ENCODE measurements at regions not wholly inside any gene's neighbourhood (a gene's known extent, or its start where the extent isn't known, plus 50 kb on each side); places are given as distances from the start of the nearest gene placed in this dataset.

DNA sequence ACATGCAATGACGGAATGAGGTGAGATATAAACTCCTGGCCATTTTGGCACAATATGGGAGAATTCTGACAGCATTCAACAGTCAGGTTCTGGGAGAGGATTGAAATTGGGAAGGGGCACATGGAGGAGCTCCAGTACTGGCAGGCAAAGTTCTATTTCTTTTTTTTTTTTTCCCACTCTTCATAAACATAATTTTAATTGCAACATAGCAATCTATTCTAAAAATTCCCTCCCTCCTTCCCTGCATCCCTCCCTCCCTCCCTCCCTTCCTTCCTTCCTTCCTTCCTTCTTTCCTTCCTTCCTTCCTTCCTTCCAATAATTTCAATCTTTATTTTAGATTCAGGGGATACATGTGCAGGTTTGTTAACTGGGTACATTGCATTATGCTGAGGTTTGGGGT is 93.2 kb downstream of the PTCSC3 start:
- DNase-seq (ENCODE audit: low read depth in 2 of 3, low spot score in 2 of 3), result no peak

DNA sequence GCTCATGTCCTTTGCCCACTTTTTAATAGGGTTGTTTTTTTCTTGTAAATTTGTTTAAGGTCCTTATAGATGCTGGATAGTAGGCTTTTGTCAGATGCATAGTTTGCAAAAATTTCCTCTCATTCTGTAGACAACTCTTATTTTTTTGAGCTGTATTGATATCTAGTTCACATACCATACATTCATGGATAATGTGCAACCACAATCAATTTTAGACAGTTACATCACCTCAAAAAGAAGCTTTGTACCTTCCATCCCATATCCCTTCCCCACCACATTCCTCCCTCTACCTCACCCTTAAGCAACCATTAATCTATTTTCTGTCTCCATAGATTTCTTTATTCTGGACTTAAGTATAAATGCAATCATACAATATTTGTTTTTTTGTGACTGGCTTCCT is 98.4 kb downstream of the PTCSC3 start:
- no peak for DNase-seq (ENCODE audit: low read depth in 2 of 3, low spot score in 2 of 3)

DNA sequence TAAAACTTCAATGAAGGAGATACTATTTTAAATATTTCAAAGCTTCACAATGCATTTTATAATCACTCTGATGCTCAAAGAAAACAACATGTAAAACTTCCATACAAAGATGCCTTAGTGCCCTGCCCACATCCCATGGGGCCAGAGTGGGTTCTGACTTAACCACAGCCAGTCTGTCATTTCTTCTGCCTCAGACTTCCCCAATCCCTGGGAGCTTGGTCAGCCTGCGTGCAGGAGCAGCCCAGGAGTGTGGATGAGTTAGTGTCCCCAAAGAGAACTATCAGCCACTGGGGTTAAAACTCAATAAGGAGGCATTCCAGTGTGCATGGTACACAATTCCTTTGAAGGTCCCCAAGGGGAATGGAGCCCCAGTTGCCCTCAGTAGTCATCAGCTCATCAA is 100.3 kb downstream of the PTCSC3 start:
- DNase-seq (ENCODE audit: low read depth in 2 of 3, low spot score in 2 of 3), result no peak

DNA sequence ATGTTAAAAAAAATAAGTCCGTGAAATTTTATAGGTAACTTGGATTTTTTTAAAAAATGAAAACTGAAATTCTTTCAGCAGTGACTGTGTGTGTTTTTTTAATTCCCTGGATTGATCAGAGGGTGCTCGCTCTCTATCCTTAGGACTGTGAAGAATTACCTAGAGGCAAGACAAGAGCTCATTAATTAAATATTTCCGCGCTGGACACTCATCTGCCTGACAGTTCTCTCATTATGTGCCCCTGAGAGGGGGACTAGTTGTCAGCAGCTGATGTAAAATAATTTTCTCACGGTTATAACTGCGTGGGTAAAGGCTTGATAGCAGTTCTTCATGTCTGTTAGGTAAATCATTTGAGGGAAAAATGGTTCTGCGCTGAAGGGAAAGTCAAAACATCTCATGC is 101.3 kb downstream of the PTCSC3 start:
- no peak for DNase-seq (ENCODE audit: low read depth in 2 of 3, low spot score in 2 of 3)

DNA sequence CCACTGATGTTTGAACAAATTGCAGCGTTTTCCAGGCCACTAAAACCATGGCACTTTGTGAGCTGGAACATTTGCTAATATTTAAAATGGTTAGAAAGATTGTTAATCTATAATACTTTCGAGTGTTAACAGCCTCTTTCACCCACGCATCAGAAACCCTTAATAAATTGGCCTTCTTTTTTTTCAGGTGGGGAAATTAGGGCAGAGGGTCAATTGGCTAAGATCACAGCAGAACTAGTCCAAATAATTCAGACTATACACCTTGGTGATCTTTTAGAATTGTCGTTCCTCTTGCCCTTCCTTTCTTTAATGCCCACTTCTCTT is 105.8 kb downstream of the PTCSC3 start:
- DNase-seq (ENCODE audit: low read depth in 2 of 3, low spot score in 2 of 3), result no peak

DNA sequence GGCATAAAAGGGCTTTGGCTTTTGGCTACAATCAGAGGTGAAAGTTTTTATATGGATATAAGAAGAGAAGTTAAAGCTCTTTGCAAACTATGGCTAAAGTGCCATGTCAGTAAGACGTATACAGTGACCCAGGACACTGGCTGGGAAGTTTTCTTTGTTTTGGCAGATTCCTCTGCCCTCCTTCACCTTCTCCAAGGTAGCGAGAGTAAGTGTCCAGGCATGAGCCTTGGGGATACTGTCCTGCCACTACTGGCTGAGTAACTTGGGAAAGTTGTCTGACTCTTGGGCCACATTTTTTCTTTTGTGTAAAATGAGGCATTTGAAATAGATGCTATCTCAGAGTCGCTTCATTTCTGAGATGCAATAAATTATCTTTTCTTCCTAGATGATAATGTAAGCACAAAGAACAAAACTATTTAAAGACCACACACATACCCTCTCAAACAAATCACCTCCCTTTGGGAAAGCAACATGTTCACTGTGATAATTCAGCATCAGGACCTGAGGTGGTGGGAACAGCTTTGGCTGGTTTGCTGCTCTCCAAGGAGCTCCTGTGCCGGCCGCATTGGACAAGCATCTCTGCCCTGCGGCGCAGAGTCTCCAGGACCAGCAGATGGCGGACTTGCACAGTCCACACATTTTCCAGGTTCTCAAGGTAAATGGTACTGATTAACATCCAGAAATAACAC is 106.3 kb downstream of the PTCSC3 start:
- DNase-seq (ENCODE audit: low read depth in 2 of 3, low spot score in 2 of 3), result peak in 2 of 3 donors; percentile 25 to 44

DNA sequence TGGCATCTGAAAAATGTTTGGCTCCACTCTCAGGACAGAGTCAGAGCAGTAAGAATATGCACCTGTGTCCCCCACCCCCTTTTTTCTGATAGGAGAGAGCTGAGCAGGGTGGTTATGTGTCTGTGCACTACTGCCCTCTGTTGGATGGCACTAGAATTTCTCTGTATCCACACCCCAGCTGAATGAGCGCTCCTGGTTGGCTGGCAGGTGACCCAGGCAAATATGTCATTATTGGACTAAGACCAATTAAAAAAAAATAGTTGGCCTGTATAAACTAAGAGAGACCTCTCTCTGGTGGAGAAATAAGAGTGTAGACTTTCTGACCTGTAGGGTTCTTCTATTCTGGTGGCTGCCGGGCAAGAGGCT is 107.0 kb downstream of the PTCSC3 start:
- DNase-seq (ENCODE audit: low read depth in 2 of 3, low spot score in 2 of 3), result peak in 2 of 3 donors; percentile 42 to 59

DNA sequence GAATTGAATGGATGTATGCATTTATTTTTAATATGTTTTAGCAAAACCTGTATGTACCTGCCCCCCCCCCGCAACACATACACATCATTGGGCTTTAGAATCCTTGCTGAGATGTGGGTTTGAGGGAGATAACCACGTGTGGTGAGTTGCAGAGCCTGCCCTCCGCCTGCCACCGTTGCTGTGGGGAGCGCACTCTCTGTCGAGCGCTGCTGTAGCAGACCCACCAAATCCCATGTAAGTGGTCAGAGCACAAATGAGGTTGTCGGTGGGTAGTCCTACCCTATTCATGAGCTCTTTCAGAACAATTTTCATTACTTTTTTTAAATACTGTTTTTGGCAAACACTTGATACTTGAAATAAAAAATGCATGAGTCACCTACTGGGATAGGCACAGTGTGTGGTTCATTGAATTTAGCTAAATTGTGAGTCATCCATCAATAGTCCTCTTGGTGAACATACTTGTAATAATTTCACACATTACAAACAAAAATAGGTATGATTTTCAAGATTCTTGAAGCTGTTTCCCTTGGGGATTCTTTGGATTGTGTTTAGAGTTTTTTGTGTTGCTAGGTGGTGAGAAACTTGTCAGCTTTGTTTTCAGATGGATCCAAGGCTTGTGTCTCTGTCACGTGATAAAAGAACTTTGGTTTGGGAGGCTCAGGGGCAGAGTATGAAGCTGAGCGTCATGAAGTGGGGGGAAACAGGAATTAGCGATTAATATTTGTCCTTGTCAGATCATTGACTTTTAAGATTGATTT is 107.6 kb downstream of the PTCSC3 start:
- no peak for DNase-seq (ENCODE audit: low read depth in 2 of 3, low spot score in 2 of 3)

DNA sequence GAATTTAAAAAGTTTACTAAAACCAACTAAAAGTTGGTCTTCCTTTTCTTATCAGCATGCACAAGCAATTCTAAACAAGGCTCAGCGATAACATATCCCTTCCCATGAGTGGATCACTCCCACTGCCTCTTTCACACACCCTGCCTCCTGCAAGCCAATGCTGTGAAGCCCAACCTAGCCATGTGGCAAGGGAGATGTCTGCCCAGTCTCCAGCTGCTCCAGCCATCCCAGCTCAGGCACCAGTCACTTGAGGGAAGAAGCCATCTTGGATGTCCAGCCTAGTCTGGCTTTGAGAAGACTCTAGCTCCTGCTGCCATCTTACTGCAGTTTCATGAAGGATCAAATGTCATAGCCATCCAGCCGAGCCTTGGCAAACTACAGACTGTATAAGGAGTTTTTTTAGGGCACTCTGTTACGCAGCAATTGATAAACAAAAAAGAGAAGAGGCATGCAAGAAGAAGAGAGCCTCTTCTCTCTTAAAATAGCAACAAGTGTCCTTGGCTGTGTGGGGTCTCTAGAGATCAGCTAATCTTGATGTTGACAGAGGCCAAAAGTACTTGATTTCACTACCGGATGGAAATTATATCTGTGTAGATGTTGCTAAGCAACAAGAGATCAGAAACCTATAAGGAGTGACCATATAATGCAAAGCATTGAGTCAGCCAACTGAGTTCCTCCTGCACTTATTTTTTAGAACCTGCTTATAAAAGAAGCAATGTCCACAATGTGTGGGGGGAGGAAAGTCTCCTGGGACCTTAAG is 108.9 kb downstream of the PTCSC3 start:
- no peak for DNase-seq (ENCODE audit: low read depth in 2 of 3, low spot score in 2 of 3)

DNA sequence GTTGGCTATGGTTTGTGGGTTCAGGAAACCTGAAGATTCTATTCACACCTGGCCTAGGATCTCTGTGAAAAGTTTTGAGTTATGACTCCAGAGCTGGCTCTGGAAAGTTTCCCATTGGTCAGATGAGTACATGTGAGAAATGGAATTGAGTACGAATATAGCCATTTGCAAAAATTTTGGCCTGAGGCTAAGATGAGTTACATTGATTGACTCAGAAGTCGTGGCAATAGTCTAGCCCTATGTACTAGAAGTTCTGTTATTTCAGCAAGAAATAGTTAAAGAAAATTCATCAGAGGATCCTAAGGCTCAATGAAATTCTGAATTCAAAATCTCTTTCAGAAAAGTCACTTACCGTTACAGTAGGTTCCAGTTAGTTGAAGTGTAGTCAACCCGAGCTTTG is 109.9 kb downstream of the PTCSC3 start:
- no peak for DNase-seq (ENCODE audit: low read depth in 2 of 3, low spot score in 2 of 3)

DNA sequence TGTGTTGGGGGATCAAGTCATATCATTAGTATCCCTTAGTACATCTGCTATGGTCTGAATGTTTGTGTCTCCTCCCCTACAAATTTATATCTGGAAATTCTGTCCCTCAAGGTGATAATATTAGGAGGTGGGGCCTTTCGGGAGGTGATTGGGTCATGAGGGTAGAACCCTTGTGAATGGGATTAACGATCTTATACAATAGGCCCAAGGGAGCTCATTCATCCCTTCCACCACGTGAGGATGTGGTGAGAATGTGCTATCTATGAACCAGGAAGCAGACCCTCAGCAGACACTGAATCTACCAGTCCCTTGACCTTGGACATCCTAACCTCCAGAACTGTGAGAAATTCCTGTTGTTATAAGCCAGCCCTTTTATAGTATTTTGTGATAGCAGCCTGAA is 110.7 kb downstream of the PTCSC3 start:
- no peak for DNase-seq (ENCODE audit: low read depth in 2 of 3, low spot score in 2 of 3)

DNA sequence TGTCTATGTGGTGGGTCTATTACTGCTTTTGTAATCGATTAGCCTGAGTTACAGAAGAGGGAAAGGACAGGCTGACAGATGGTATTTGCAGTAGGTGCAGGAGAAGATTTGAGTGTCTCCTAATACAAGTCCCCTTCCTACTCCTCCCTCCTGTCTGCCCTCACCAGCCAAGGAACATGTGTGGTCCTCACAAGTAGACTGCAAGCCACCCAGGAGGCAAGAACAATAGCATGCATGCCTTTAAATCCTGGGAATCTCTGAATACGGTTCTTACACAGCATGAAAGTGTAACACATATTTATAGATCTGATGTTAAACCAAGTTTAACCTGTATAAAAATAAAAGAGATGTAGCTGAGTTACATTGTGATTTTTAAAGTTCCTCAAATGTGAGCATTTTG is 117.0 kb downstream of the PTCSC3 start:
- DNase-seq (ENCODE audit: low read depth in 2 of 3, low spot score in 2 of 3), result no peak

DNA sequence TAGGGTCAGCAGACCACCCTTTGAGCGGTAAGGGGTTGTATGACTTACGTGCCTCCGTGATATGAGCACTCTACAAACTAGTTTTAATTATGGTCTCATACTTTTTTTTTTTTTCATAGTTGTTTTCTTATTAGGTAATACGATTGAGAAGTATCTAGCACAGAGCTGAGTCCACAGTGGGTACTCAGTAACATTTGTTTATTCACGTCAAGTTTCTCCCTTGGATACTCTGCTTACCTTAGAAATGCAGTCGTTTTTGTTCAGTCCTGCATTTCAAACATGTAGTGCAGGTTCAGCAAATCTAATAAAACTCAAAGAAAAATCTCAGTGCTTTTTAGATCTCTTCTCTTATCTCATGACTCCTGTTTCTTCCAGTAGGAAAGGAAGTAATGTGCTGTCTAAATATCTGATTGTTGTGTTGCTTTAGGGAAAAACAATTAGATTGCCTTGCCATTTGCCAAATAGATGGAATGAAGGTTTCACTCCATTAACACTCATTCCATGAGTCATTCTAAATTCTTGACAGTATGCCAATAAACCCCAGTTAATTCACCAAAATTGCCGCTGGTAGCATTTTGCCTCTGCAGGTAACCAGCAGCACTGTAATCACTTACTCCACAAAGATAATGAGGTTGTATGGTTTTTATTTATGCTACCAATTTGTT is 118.9 kb downstream of the PTCSC3 start:
- no peak for DNase-seq (ENCODE audit: low read depth in 2 of 3, low spot score in 2 of 3)

DNA sequence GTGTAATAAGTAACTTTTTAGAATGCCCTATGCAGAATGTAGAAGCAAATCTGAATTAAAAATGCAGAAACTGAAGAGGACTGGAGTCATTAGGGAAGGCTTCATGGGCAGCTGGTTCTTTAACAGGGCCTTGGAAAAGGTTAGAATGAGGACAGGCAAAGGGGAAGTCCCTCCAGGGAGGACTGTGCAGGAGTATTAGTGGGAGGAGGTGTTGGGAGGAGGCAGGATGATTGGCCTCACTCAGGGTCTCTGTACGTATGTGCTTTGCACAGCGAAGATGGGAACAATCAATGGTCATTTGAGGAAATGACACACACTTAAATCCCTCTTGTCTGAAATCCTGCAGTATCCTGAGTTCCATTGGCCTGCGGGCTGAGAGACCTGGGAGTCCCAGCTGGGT is 119.7 kb downstream of the PTCSC3 start:
- DNase-seq (ENCODE audit: low read depth in 2 of 3, low spot score in 2 of 3), result no peak

DNA sequence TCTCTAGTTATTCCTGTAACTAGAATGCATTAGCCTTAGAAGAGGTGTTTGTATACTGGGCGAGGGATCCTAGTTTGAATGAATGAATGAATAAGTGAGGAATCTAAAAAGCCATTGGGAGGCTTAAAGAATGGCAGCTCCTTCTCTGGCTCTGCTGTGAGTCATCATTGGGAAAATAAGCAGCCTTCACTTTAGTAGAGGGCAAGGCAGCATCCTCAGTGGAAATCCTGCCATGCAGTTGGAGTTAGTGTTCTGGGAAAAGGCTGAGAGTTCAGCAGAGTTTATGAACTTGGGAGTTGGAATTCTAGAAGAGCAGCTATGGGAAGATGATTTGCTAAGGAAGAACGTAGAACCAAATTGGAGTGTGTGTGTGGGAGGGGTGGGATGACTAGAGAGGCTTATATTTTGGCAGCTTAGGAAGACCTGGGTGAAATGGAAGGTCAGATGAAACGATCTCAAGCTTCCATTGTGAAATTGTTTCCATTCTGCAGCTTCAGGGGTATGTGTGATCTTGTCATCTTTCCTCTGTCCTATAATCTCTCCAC is 120.8 kb downstream of the PTCSC3 start:
- no peak for DNase-seq (ENCODE audit: low read depth in 2 of 3, low spot score in 2 of 3)

DNA sequence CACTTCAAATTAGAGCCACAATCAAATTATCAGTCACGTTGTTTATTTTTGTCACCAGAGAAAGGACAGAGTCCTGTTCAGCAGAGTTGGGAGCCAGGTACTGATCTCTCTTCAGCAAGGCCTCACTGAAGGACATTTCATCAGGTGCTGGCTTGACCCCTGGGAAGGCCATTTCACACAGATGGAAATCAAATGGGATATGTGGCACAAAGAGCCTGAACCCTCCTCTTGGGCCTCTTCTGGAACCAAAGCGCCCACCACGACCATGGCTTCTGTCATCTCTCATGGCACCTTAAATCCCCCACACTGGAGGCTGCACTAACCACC is 121.5 kb downstream of the PTCSC3 start:
- DNase-seq (ENCODE audit: low read depth in 2 of 3, low spot score in 2 of 3), result no peak

DNA sequence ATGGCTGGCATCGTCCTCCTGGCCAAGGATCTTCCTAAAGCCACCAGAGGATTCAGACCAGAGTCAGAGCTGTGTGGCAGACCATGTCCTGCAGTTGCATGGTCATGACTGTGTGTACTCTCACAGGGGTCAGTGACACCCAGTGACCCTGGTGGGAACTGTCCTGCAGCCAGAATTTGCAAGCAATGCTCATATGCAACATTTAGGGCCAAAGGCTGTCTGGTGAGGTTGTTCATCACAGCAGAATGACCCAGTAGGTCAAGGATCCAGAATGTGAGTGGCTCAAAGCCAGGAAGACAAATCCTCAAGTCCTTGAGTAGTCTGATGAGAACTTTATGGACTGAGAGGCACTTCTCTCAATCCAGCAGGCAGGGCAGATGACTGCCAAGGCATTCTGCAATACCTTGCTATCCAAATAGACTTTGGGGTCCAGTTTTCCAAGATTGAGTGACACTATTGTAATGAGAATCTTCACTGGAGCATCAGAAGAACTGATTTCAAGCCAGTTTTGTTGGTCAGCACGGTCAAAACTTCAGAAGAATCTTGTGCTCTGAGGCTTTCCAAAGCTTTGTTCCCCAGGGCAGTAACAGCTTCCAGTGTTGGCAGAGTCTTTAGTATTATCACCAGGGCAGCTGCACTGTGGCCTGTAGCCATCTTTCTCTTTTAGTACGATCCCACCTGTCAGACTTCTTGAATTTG is 122.0 kb downstream of the PTCSC3 start:
- DNase-seq (ENCODE audit: low read depth in 2 of 3, low spot score in 2 of 3), result no peak

DNA sequence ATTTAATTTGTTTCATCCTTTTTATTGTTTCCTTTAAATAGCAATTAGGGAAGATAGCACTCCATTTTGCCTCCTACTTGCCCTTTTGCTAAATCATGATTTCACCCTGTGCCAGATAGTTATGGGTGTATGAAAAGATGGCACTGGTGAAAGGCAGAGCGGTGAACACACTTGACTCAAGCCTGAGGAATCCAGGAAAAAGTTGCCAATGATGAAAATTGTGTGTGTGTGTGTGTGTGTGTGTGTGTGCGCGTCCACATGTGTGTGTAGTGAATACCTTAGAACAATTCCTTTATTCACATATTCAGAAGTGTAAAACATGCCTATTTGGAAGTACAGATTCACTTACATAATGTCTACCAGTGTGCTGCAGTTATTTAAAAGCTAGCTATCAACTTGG is 123.8 kb downstream of the PTCSC3 start:
- DNase-seq (ENCODE audit: low read depth in 2 of 3, low spot score in 2 of 3), result no peak

DNA sequence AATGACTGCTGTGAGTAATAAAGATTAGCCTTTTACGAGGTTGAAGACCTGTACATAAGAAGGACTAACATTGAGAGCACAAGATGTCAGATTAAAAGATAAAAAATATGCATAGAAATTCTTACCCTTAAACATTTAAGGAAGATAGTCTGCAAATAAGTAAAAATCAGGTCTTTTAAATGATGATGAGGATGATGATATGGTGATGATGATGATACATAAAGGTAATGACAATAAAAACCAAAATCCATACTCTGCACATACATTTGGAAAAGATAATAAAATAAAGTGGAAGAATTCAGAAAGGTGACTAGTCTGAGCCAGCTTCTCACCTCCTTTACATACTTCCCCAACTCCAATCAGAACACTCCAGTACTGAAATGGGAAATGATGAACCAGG is 124.5 kb downstream of the PTCSC3 start:
- no peak for DNase-seq (ENCODE audit: low read depth in 2 of 3, low spot score in 2 of 3)

DNA sequence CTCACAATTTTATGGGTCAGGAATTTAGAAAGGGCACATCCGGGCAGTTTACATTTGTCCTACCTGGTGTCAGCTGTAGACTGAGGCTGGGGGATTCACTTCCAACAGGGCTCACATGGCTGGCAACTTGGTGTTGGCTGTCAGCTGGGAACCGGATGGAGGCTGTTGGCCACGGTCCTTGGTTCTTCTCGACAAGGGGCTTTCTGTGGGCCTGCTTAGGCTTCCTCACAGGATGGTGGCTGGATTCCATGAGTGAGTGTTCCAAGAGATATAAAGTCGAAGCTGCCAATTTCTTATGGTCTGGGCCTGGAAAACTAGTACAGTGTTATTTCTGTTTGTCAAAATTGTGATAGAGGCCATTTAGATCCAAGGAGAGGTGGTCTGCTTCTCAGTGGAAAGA is 127.9 kb downstream of the PTCSC3 start:
- no peak for DNase-seq (ENCODE audit: low read depth in 2 of 3, low spot score in 2 of 3)

DNA sequence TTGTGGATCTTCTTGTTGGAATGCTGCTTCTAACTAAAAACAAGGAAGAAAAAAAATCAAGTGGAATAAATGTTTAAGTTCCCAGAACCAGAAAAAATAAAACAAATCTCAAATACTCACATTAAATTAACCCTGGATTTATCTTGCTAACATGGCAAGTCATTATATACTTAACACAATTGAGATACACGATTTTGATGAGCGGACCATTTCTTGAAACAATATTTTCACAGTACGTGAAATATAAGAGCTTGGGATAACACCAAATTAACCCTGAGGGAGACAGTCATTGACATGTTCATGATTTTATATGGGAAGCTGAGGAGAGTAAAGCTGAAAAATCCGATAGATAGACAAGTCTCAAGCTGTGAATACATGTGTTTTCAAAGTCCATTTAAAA is 128.6 kb downstream of the PTCSC3 start:
- DNase-seq (ENCODE audit: low read depth in 2 of 3, low spot score in 2 of 3), result no peak

Data from hematopoietic multipotent progenitor cell (in vitro differentiated cells).